ENCODE measurements at regions not wholly inside any gene's neighbourhood (a gene's known extent, or its start where the extent isn't known, plus 50 kb on each side); places are given as distances from the start of the nearest gene placed in this dataset.

DNA sequence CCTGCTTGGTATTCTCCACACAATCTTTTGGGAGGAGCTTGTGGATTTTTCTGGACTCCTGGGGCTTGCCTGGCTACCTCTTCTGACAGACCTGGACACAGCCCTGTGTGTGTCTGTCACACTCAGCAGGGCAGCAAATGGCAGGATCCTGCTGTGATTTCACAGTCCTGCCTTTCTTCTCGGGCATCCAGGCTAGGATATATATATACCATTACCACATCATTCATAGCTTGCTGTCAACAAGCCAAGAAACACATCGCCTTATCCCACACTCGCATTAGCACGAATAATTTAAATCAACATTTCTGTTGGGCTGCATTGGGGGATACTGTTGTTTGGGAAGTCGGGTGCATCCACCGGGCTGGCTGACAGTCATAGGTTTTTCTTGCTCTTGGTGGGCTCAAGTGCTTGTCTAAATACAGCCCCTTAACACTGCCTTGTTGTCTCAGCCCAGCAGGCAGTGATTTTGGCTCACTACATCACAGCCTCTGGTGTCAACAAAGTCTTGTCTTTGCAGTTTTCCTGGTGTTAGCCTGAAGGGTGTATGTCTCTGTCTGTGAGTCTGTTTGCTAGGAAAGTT, 154.9 kb upstream of the FERMT1 start:
- TF ChIP-seq POLR2A (IDR thresholded peaks at IDR 0.05), result no peak
- TF ChIP-seq, protein P1, sequence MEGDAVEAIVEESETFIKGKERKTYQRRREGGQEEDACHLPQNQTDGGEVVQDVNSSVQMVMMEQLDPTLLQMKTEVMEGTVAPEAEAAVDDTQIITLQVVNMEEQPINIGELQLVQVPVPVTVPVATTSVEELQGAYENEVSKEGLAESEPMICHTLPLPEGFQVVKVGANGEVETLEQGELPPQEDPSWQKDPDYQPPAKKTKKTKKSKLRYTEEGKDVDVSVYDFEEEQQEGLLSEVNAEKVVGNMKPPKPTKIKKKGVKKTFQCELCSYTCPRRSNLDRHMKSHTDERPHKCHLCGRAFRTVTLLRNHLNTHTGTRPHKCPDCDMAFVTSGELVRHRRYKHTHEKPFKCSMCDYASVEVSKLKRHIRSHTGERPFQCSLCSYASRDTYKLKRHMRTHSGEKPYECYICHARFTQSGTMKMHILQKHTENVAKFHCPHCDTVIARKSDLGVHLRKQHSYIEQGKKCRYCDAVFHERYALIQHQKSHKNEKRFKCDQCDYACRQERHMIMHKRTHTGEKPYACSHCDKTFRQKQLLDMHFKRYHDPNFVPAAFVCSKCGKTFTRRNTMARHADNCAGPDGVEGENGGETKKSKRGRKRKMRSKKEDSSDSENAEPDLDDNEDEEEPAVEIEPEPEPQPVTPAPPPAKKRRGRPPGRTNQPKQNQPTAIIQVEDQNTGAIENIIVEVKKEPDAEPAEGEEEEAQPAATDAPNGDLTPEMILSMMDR (IDR thresholded peaks at IDR 0.05), result no peak
- no peak for TF ChIP-seq POLR2AphosphoS5 (IDR thresholded peaks at IDR 0.05; ENCODE audit: insufficient read depth in 1 of 2, low read depth in 1 of 2)

Data from vagina (tissue), 2 donors.